Endothelial cell of umbilical vein (primary cell): ENCODE measurements at regions not wholly inside any gene's neighbourhood (a gene's known extent, or its start where the extent isn't known, plus 50 kb on each side); places are given as distances from the start of the nearest gene placed in this dataset.
A peak's percentile ranks its signal among the peaks of the same experiment; 100 is the strongest.

ENCODE experiments used
- CTCF ChIP-seq, 2 donors: IDR thresholded peaks; 1 replicate in 1 of 2; 2 replicates in 1 of 2; pipeline ENCODE4 v1.5.1; 2011; ENCODE audit warnings: low read length in 2 of 2, mild to moderate bottlenecking in 2 of 2, moderate library complexity in 2 of 2, control low read depth in 1 of 2, inconsistent platforms in 1 of 2, low read depth in 1 of 2; ENCODE audit not compliant: insufficient read depth in 1 of 2; ENCODE audit errors: extremely low read depth in 1 of 2
- MYC ChIP-seq: IDR thresholded peaks from one replicate; pipeline ENCODE4 v1.6.1; 2011; ENCODE audit warnings: mild to moderate bottlenecking, low read depth, low read length
- POLR2A ChIP-seq: IDR thresholded peaks from 2 replicates; pipeline ENCODE4 v1.6.1; 2012; ENCODE audit warnings: low read depth, mild to moderate bottlenecking, control low read depth, low read length

DNA sequence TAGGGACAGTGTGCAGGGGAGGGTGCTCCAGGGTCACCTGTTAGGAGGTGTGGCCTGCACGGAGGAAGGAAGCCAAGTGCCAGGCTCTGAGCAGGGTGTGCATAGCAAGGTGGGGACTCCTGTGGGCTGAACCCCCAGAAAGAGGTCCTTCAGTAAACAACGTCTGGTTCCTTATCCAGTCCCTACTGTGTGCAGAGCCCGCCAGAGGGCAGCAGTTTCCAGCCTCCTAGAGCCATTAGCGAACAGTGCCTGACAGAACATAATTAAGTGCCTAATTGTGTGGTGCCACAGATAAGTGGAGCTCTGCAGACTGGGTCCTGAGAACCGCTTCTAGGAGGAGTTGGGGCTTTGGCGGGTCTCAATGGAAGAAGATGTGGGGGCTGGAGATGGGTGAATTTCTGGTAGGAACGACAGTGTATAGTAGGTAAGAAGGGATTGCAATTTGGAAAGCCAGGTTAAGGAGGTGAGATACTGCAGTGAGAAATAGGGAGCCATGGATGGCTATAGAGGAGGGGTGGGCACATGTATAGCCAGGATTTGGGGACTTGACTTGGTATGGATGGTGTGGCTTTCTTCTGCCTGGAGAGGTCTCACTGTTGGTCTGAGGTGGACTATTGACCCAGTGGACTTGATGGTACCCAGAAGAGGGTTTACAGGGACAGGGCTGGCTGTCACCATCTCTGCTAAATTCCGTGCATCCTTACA is 323.1 kb downstream of the ZNF536 start:
- TF ChIP-seq CTCF (IDR thresholded peaks at IDR 0.05; ENCODE audit: extremely low read depth in 1 of 2, insufficient read depth in 1 of 2, low read depth in 1 of 2, low read length in 2 of 2) = peak in 1 of 2 donors; percentile 4
- TF ChIP-seq MYC = no peak
- no peak for TF ChIP-seq POLR2A
